ENCODE measurements at regions not wholly inside any gene's neighbourhood (a gene's known extent, or its start where the extent isn't known, plus 50 kb on each side); places are given as distances from the start of the nearest gene placed in this dataset.

GRCh38 chr7:68258609-68259008 lies 1262.0 kb downstream of the TYW1 start:
- TF ChIP-seq EZH2 (IDR thresholded peaks at IDR 0.05; ENCODE audit: borderline replicate concordance, low read depth, low read length, severe bottlenecking) (no peak), CTCF (IDR thresholded peaks at IDR 0.05; ENCODE audit: borderline replicate concordance, extremely low read depth, low read length, poor library complexity, severe bottlenecking) (no peak)

All from DND-41 (cell line).